ENCODE measurements at regions not wholly inside any gene's neighbourhood (a gene's known extent, or its start where the extent isn't known, plus 50 kb on each side); places are given as distances from the start of the nearest gene placed in this dataset.

DNA sequence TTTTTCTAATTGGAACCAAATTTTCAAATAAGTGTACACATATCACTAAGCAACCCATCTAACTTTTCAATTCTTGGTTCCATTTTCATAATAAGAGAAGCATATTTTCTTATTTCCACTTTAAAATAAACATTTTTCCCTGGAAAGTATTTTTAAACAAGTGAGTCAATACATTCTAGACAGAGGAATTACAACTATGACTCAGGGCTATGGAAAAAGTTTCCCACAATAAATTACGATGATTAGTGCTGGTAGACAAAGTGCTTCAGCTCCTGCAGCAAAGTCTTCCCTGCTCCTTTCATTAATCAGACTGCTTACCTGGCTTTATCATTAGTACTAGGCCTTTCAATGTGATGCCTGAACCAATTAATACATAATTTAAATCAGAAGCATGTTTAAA is 322.5 kb downstream of the HACE1 start:
- Histone ChIP-seq H3K4me3 (no peak overlapping the region), H3K9me3 (no peaks in the 10 kb centered on the region), H3K4me1 (peaks cover 0 to 29% (median 21%) of the 10 kb centered on the region in 4 donors), H3K36me3 (no peaks in the 10 kb centered on the region), H3K27ac (replicated peaks in 1 of 4) (no peak overlapping the region), H3K27me3 (no peaks in the 10 kb centered on the region)
- intact Hi-C loops (cut with DNase I) = no loop called here
- 17% methylated on average over 1 of the region's 1 CpG for WGBS
- TF ChIP-seq POLR2A (IDR thresholded peaks at IDR 0.05; ENCODE audit: low read depth) (no peak), EP300 (IDR thresholded peaks at IDR 0.05) (no peak), POLR2AphosphoS5 (IDR thresholded peaks at IDR 0.05) (no peak)
- TF ChIP-seq, protein P1, sequence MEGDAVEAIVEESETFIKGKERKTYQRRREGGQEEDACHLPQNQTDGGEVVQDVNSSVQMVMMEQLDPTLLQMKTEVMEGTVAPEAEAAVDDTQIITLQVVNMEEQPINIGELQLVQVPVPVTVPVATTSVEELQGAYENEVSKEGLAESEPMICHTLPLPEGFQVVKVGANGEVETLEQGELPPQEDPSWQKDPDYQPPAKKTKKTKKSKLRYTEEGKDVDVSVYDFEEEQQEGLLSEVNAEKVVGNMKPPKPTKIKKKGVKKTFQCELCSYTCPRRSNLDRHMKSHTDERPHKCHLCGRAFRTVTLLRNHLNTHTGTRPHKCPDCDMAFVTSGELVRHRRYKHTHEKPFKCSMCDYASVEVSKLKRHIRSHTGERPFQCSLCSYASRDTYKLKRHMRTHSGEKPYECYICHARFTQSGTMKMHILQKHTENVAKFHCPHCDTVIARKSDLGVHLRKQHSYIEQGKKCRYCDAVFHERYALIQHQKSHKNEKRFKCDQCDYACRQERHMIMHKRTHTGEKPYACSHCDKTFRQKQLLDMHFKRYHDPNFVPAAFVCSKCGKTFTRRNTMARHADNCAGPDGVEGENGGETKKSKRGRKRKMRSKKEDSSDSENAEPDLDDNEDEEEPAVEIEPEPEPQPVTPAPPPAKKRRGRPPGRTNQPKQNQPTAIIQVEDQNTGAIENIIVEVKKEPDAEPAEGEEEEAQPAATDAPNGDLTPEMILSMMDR (IDR thresholded peaks at IDR 0.05) = no peak
- DNase-seq (ENCODE audit: extremely low spot score) = no peak

DNA sequence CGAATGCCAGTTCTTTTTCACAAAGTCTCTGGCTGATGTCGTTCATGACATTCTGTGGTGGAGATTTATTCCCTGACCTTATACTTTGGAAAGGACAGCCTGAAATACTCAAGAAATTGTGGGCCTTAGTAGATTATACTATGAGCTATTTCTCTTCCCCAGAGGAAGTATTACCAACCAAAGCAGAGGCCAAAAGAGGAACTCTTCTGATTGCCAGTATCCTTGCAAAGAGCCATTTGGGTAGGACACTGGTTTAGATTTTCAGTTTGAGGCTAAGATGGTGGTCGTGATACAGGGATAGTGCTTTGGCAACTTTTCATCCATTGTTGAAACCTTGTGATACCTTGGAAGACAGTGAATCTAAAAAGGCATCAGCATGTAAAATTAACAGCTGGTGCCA is 327.3 kb downstream of the HACE1 start:
- Histone ChIP-seq H3K36me3 (no peaks in the 10 kb centered on the region), H3K27me3 (no peaks in the 10 kb centered on the region), H3K4me3 (no peak overlapping the region), H3K4me1 (peaks cover 0 to 55% (median 45%) of the 10 kb centered on the region in 4 donors), H3K27ac (replicated peaks in 1 of 4) (peak overlapping the region in 2 of 4 donors; percentile 24 to 36), H3K9me3 (no peaks in the 10 kb centered on the region)
- no peak for TF ChIP-seq POLR2AphosphoS5 (IDR thresholded peaks at IDR 0.05)
- TF ChIP-seq, protein P1 (IDR thresholded peaks at IDR 0.05) = no peak
- TF ChIP-seq POLR2A (IDR thresholded peaks at IDR 0.05; ENCODE audit: low read depth) = no peak
- no peak for TF ChIP-seq EP300 (IDR thresholded peaks at IDR 0.05)
- intact Hi-C loops (cut with DNase I) = no loop called here
- WGBS = 50% methylated on average over 3 of the region's 3 CpGs
- DNase-seq (ENCODE audit: extremely low spot score) = no peak

DNA sequence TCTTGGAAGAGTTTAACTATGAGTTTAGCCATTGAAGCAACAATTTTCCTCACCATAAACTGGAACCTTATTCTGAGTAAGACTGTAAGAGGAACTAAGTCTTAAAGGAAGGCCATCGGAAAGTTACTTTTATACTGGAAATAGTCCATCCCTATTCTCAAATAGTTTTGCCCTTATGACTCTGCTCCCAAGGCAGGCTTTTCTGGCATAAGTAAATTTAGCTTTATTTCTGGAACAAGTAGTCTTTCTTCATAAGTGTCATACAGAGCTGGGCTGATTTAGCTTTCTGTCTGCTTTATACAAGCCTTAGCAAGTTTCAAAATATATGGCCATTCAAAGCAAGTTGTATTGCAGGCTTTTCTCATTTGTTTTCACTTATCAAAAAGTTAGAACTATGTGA is 328.1 kb downstream of the HACE1 start:
- no peaks in the 10 kb centered on the region for H3K9me3 ChIP-seq
- WGBS = 45% methylated on average over 1 of the region's 1 CpG
- TF ChIP-seq, protein P1 (IDR thresholded peaks at IDR 0.05) = no peak
- TF ChIP-seq POLR2AphosphoS5 (IDR thresholded peaks at IDR 0.05) (no peak), POLR2A (IDR thresholded peaks at IDR 0.05; ENCODE audit: low read depth) (no peak), EP300 (IDR thresholded peaks at IDR 0.05) (no peak)
- intact Hi-C loops (cut with DNase I) = no loop called here
- no peaks in the 10 kb centered on the region for H3K27me3 ChIP-seq
- peaks cover 0 to 53% (median 48%) of the 10 kb centered on the region in 4 donors for H3K4me1 ChIP-seq
- no peaks in the 10 kb centered on the region for H3K36me3 ChIP-seq
- no peak for DNase-seq (ENCODE audit: extremely low spot score)
- H3K27ac ChIP-seq (replicated peaks in 1 of 4) = peak overlapping the region in 2 of 4 donors; percentile 24 to 36
- H3K4me3 ChIP-seq = no peak overlapping the region

DNA sequence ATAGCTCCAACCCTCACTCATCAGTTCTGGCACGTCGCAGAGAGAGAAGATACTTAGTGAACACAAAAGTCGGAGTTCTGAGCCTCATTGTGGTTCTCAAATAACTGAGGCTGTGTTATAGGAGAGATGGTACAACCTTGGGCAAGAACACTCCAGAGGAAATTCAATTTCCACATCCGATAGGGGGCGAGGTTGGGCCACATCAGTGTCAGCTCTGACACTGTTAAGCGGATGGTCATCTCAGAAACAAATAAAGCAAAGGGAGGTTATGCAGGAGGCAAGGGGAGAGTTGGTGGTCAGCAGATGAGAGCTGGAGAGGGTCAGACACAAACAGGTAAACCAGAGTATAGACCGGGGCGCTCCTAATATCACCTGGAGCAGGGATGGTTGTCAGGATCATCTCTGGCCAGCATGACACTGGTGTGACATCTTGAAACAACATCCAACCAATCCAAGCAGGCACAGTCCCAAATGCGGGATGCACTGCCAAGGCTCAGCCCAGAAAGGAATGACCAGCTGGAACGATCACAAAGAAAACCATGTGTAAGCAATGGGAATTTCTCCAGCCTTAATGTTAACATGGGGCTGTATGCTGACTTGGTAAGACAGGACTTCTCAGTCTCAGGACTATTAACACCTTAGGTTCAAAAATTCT is 331.8 kb downstream of the HACE1 start:
- Histone ChIP-seq H3K4me3 (no peak overlapping the region), H3K9me3 (no peaks in the 10 kb centered on the region), H3K4me1 (peaks cover 3 to 56% (median 55%) of the 10 kb centered on the region in 4 donors), H3K36me3 (no peaks in the 10 kb centered on the region), H3K27ac (replicated peaks in 1 of 4) (no peak overlapping the region), H3K27me3 (no peaks in the 10 kb centered on the region)
- intact Hi-C loops (cut with DNase I) = no loop called here
- TF ChIP-seq POLR2A (IDR thresholded peaks at IDR 0.05; ENCODE audit: low read depth) (no peak), POLR2AphosphoS5 (IDR thresholded peaks at IDR 0.05) (no peak), EP300 (IDR thresholded peaks at IDR 0.05) (no peak)
- TF ChIP-seq, protein P1 (IDR thresholded peaks at IDR 0.05) = peak; percentile 9 to 33 (median 12)
- 49% methylated on average over 10 of the region's 10 CpGs for WGBS
- no peak for DNase-seq (ENCODE audit: extremely low spot score)

DNA sequence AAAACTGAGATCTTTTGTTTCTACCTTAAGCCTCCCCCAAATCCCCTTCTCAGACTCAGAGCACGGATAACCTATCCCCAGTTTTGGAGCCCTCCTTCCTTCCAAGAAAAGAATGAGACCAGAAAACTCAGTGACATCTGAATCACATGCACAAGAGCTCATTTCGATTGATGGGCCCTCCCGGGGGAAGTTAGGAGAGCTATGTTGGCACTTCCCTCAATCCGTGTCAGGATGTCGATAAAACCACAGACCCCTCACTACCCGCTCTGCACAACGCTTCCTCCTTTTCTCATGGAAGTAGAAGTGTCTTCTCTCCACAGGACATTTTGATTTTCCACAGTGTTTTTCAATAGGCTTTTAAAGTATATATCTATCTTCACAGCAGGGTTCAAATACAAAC is 332.4 kb downstream of the HACE1 start:
- 71% methylated on average over 7 of the region's 7 CpGs for WGBS
- TF ChIP-seq POLR2AphosphoS5 (IDR thresholded peaks at IDR 0.05) (no peak), EP300 (IDR thresholded peaks at IDR 0.05) (no peak), POLR2A (IDR thresholded peaks at IDR 0.05; ENCODE audit: low read depth) (no peak)
- TF ChIP-seq, protein P1 (IDR thresholded peaks at IDR 0.05) = no peak

More for the DNA sequence above, 332.4 kb downstream of the HACE1 start:
- intact Hi-C loops (cut with DNase I) = no loop called here
- H3K9me3 ChIP-seq = no peaks in the 10 kb centered on the region
- DNase-seq (ENCODE audit: extremely low spot score) = no peak
- H3K27ac ChIP-seq (replicated peaks in 1 of 4) = peak overlapping the region in 1 of 4 donors; percentile 10
- H3K36me3 ChIP-seq = no peaks in the 10 kb centered on the region
- no peaks in the 10 kb centered on the region for H3K27me3 ChIP-seq
- peaks cover 3 to 50% (median 49%) of the 10 kb centered on the region in 4 donors for H3K4me1 ChIP-seq
- H3K4me3 ChIP-seq = no peak overlapping the region

Data from esophagus muscularis mucosa (tissue), 4 donors.